Chondrocyte (in vitro differentiated cells): ENCODE measurements at regions not wholly inside any gene's neighbourhood (a gene's known extent, or its start where the extent isn't known, plus 50 kb on each side); places are given as distances from the start of the nearest gene placed in this dataset.

Experiments
- DNase-seq: peaks from one replicate; pipeline ENCODE4 v3.0.0; 2021; ENCODE audit warnings: mixed read lengths, low spot score
- H3K27ac Mint-ChIP-seq: one replicate; pipeline ENCODE4 v1.8.0; 2021; ENCODE audit warnings: mild to moderate bottlenecking, moderate library complexity, mixed read lengths; ENCODE audit not compliant: unreplicated experiment
- H3K27me3 Mint-ChIP-seq: 2 replicates; pipeline ENCODE4 v1.8.0; 2021; ENCODE audit warnings: low read depth, mixed read lengths
- H3K36me3 Mint-ChIP-seq: 2 replicates; pipeline ENCODE4 v1.8.0; 2021; ENCODE audit warnings: low read depth, mixed read lengths
- H3K4me1 Mint-ChIP-seq: 2 replicates; pipeline ENCODE4 v1.8.0; 2021; ENCODE audit warnings: low read depth, mild to moderate bottlenecking, mixed read lengths
- H3K4me3 Mint-ChIP-seq: one replicate; pipeline ENCODE4 v1.8.0; 2021; ENCODE audit warnings: mild to moderate bottlenecking, moderate library complexity, mixed read lengths; ENCODE audit not compliant: unreplicated experiment
- H3K9me3 Mint-ChIP-seq: 2 replicates; pipeline ENCODE4 v1.8.0; 2021; ENCODE audit warnings: low read depth, mixed read lengths
- TF ChIP-seq, protein P1 (sequence below): fragments of 200-600 bp; sonication (generic); IDR thresholded peaks from 2 replicates; pipeline ENCODE4 v1.5.0; 2021; ENCODE audit warnings: antibody characterized with exemption, mild to moderate bottlenecking, moderate library complexity

DNA sequence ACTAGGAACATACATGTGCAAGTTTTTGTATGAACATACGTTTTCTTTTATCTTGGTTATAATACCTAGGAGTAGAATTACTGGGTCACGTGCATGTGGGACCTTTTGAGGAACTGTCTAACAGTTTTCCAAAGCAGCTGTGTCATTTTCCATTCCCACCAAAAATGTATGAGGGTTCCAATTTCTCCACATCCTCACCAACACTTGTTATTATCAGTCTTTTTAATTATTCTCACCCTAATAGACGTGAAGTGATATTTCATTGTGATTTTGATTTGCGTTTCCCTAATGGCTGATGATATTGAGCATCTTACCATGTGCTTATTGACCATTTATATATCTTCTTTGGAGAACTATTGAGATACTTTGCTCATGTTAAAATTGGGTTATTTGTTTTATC, 162.1 kb downstream of the CHST1 start:
- peaks cover 10% of the 10 kb centered on the region for H3K9me3 Mint-ChIP-seq
- no peak overlapping the region for H3K27ac Mint-ChIP-seq
- DNase-seq: no peak
- H3K4me1 Mint-ChIP-seq: peaks cover 4% of the 10 kb centered on the region
- TF ChIP-seq, protein P1, sequence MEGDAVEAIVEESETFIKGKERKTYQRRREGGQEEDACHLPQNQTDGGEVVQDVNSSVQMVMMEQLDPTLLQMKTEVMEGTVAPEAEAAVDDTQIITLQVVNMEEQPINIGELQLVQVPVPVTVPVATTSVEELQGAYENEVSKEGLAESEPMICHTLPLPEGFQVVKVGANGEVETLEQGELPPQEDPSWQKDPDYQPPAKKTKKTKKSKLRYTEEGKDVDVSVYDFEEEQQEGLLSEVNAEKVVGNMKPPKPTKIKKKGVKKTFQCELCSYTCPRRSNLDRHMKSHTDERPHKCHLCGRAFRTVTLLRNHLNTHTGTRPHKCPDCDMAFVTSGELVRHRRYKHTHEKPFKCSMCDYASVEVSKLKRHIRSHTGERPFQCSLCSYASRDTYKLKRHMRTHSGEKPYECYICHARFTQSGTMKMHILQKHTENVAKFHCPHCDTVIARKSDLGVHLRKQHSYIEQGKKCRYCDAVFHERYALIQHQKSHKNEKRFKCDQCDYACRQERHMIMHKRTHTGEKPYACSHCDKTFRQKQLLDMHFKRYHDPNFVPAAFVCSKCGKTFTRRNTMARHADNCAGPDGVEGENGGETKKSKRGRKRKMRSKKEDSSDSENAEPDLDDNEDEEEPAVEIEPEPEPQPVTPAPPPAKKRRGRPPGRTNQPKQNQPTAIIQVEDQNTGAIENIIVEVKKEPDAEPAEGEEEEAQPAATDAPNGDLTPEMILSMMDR: no peak
- peaks cover 19% of the 10 kb centered on the region for H3K27me3 Mint-ChIP-seq
- H3K4me3 Mint-ChIP-seq: no peak overlapping the region
- H3K36me3 Mint-ChIP-seq: no peaks in the 10 kb centered on the region

DNA sequence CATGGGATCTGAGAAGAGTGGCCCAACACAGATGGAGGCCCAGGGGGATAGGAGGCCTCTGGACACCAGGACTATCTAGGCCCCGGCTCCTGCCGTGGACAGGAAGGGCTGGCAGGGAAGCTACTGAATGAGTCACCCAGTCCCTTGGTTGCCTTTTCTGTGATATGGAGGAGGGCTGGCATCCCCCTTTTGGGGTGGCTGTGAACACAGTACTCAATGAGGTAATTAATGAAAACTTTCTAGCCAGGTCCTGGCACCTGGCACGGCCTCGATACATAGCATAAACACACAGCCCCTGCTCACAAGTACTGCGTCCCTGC, 163.2 kb downstream of the CHST1 start:
- H3K4me3 Mint-ChIP-seq: no peak overlapping the region
- H3K9me3 Mint-ChIP-seq: peaks cover 17% of the 10 kb centered on the region
- DNase-seq: no peak
- TF ChIP-seq, protein P1: no peak
- H3K27ac Mint-ChIP-seq: no peak overlapping the region
- H3K27me3 Mint-ChIP-seq: peaks cover 30% of the 10 kb centered on the region
- peaks cover 2% of the 10 kb centered on the region for H3K36me3 Mint-ChIP-seq
- H3K4me1 Mint-ChIP-seq: peaks cover 4% of the 10 kb centered on the region

DNA sequence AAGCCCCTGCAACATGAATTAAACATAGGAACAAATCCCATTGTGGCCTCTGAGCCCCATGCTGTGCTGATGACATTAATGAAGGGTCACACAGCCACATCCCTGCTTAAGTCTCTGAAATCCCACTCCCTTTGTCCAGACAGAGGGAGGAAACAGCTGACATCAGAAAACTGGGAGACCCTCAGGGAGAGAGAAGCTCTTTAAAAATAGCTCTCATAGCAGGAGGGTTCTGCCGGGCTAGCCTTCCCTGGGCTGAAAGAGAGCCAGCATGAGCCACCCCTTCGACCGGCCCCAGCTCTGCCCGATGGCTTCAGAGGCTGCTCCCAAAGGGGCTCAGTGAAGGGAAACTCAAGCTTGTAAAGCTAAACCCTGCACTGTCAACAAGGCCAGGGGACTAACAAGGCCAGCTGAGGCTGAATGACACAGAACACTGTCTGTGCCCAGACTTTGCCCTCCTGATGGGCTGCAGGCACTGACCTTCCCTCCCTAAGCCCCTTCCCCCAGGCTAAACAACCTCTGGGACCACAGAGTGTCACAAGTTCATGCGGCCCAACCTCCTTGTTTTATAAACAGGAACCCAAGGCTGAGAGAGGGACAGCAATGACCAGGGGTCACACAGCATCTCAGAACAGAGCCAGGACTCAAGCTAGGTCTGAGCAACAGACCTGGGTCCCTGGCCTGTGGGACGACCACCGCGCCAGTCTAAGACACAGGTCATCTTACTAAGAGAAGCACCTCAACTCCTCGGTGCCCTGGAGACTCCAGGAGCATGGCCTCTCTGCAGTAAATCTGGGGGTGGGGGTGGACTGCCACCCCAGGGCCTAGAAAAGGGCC, 163.8 kb downstream of the CHST1 start:
- Mint-ChIP-seq H3K9me3 (peaks cover 17% of the 10 kb centered on the region), H3K27me3 (peaks cover 35% of the 10 kb centered on the region), H3K36me3 (peaks cover 2% of the 10 kb centered on the region), H3K4me1 (peaks cover 4% of the 10 kb centered on the region), H3K27ac (no peak overlapping the region), H3K4me3 (no peak overlapping the region)
- TF ChIP-seq, protein P1: no peak
- no peak for DNase-seq

DNA sequence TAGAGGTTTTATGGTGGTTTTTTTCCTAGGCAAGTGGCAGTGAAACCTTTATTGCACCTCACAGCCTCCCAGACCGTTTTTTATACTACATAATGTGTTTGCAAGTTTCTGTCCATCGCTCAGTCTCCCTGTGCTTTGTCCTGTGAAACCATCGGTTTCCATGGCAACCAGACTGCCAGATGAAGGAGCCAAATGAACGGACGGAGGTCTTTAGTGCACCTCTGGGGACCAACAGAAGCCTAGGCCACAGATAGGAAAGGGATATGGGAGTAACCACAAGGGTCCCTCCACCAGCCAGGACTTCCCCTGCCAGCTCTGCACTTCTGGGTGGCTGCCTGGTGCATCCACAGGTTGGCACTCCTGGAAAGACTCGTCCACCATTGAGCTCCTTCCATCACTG, 165.0 kb downstream of the CHST1 start:
- Mint-ChIP-seq H3K36me3 (peaks cover 2% of the 10 kb centered on the region), H3K27ac (no peak overlapping the region), H3K4me1 (peaks cover 4% of the 10 kb centered on the region), H3K9me3 (peaks cover 18% of the 10 kb centered on the region), H3K4me3 (no peak overlapping the region), H3K27me3 (peaks cover 37% of the 10 kb centered on the region)
- no peak for DNase-seq
- TF ChIP-seq, protein P1: no peak

DNA sequence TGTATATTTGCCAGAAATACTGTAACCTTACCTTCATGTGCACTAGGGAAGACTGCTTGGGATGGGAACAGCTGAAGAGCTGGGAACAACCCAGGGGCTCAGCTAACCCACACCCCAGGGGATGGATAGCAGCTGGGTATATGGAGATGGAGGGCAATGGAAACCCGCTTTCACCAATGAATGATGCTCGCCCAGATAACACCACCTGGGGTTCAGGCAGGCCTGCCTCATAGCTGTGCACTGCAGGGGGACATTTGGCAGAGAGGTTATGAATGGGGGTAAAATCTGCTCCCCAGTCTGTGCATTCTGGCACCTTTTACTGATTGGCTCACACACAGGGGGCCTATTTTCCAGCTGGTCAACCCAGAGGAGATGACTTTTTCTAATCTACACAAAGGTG, 170.7 kb downstream of the CHST1 start:
- peaks cover 74% of the 10 kb centered on the region for H3K27me3 Mint-ChIP-seq
- no peak overlapping the region for H3K27ac Mint-ChIP-seq

More for the DNA sequence above, 170.7 kb downstream of the CHST1 start:
- TF ChIP-seq, protein P1: no peak
- Mint-ChIP-seq H3K4me3 (no peak overlapping the region), H3K36me3 (peaks cover 2% of the 10 kb centered on the region), H3K4me1 (no peaks in the 10 kb centered on the region), H3K9me3 (peaks cover 24% of the 10 kb centered on the region)
- no peak for DNase-seq
